ENCODE measurements at regions not wholly inside any gene's neighbourhood (a gene's known extent, or its start where the extent isn't known, plus 50 kb on each side); places are given as distances from the start of the nearest gene placed in this dataset.

DNA sequence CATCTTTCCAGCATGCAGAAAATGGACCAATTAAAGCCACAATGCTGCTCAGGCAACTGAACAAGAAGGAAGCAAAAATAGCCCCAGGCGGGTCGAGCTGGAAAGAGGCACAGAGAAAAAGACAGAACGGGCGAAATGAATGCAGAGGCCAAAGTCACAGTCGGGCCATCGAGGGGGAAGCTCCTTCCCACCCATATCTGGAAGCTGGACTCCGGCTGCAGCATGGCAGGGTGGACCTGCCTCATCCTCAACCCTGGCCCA, 58.6 kb upstream of the PRDM11 start:
- Histone ChIP-seq H3K9ac (ENCODE audit: low read length) (no peak overlapping the region), H3K36me3 (replicated peaks in 1 of 2; ENCODE audit: control extremely low read depth in 1 of 2, control insufficient read depth in 1 of 2, extremely low read depth in 1 of 2, insufficient read depth in 2 of 2, low read length in 1 of 2) (no peaks in the 10 kb centered on the region), H3K27ac (ENCODE audit: low read length in 2 of 2) (no peak overlapping the region), H3K79me2 (ENCODE audit: control insufficient read depth, insufficient read depth, low read length) (no peaks in the 10 kb centered on the region), H3K4me1 (ENCODE audit: control insufficient read depth in 2 of 2, insufficient read depth in 2 of 2, low read length in 2 of 2) (peaks cover 39 to 49% of the 10 kb centered on the region in 2 donors), H3K27me3 (replicated peaks in 1 of 4; ENCODE audit: control extremely low read depth in 1 of 4, control insufficient read depth in 3 of 4, insufficient read depth in 4 of 4, low read length in 3 of 4) (no peaks in the 10 kb centered on the region), H3K4me2 (replicated peaks; ENCODE audit: low read depth, low read length, poor library complexity, severe bottlenecking) (no peak overlapping the region), H2AFZ (ENCODE audit: insufficient read depth, low read depth, low read length, poor library complexity, severe bottlenecking) (no peak overlapping the region), H4K20me1 (ENCODE audit: control insufficient read depth, insufficient read depth, low read length, poor library complexity, severe bottlenecking) (no peaks in the 10 kb centered on the region), H3K4me3 (ENCODE audit: control extremely low read depth in 1 of 5, extremely low read depth in 1 of 5, insufficient read depth in 1 of 5, low read depth in 2 of 5, low read length in 4 of 5) (no peak overlapping the region), H3K9me3 (ENCODE audit: control extremely low read depth in 1 of 3, control insufficient read depth in 2 of 3, insufficient read depth in 1 of 3, low read length in 2 of 3) (no peaks in the 10 kb centered on the region)
- intact Hi-C loops (cut with micrococcal nuclease) = no loop called here
- ATAC-seq (ENCODE audit: low read depth) = no peak
- Mint-ChIP-seq H3K9me3 (ENCODE audit: insufficient read depth) (no peaks in the 10 kb centered on the region), H3K4me3 (no peak overlapping the region), H3K27ac (no peak overlapping the region), H3K27me3 (no peaks in the 10 kb centered on the region), H3K4me1 (peaks cover 40% of the 10 kb centered on the region)
- no peak for DNase-seq
- TF ChIP-seq, protein P1, sequence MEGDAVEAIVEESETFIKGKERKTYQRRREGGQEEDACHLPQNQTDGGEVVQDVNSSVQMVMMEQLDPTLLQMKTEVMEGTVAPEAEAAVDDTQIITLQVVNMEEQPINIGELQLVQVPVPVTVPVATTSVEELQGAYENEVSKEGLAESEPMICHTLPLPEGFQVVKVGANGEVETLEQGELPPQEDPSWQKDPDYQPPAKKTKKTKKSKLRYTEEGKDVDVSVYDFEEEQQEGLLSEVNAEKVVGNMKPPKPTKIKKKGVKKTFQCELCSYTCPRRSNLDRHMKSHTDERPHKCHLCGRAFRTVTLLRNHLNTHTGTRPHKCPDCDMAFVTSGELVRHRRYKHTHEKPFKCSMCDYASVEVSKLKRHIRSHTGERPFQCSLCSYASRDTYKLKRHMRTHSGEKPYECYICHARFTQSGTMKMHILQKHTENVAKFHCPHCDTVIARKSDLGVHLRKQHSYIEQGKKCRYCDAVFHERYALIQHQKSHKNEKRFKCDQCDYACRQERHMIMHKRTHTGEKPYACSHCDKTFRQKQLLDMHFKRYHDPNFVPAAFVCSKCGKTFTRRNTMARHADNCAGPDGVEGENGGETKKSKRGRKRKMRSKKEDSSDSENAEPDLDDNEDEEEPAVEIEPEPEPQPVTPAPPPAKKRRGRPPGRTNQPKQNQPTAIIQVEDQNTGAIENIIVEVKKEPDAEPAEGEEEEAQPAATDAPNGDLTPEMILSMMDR (IDR thresholded peaks at IDR 0.05) = no peak
- TF ChIP-seq EZH2 (IDR thresholded peaks at IDR 0.05; ENCODE audit: borderline replicate concordance, insufficient read depth, low read depth, low read length, poor library complexity, severe bottlenecking) = no peak
- ChIA-PET POLR2A (no interaction called here), CTCF (interaction anchor here (0.9 to 30.6 kb wide), 3 partner anchors 18 to 155 kb away, joined by 5 to 1701 read pairs (median 7); no protein-coding TSS in a partner anchor)
- WGBS (ENCODE audit: insufficient coverage) = 90% methylated on average over 5 of the region's 7 CpGs

DNA sequence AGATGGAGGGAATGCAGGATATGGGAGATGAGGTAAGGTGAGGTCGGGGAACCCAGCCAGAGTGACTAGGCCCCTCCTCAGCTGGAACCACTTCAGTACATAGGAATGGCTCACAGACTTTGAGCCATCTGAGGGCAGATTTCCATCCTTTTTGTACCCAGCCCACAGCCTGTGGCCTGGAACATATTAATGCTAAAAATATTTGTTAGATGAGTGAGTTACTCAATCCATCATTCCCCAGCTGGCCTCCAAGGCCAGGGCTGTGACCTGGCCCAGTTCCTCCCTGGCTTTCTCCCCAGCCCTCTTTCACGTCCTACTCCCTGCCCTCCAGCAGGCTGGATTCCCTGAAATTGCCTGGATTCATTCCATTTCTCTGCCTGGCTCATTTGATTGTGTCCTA, 57.2 kb upstream of the PRDM11 start:
- Histone ChIP-seq H3K36me3 (replicated peaks in 1 of 2; ENCODE audit: control extremely low read depth in 1 of 2, control insufficient read depth in 1 of 2, extremely low read depth in 1 of 2, insufficient read depth in 2 of 2, low read length in 1 of 2) (no peaks in the 10 kb centered on the region), H3K9ac (ENCODE audit: low read length) (no peak overlapping the region), H3K4me1 (ENCODE audit: control insufficient read depth in 2 of 2, insufficient read depth in 2 of 2, low read length in 2 of 2) (peaks cover 36 to 49% of the 10 kb centered on the region in 2 donors)

More for the DNA sequence above, 57.2 kb upstream of the PRDM11 start:
- Mint-ChIP-seq H3K27me3 (no peaks in the 10 kb centered on the region), H3K4me1 (peaks cover 39% of the 10 kb centered on the region), H3K9me3 (ENCODE audit: insufficient read depth) (no peaks in the 10 kb centered on the region), H3K27ac (no peak overlapping the region), H3K4me3 (no peak overlapping the region)
- TF ChIP-seq, protein P1 (IDR thresholded peaks at IDR 0.05) = no peak
- no peak for TF ChIP-seq EZH2 (IDR thresholded peaks at IDR 0.05; ENCODE audit: borderline replicate concordance, insufficient read depth, low read depth, low read length, poor library complexity, severe bottlenecking)
- H4K20me1 ChIP-seq (ENCODE audit: control insufficient read depth, insufficient read depth, low read length, poor library complexity, severe bottlenecking) = no peaks in the 10 kb centered on the region
- ATAC-seq (ENCODE audit: low read depth) (no peak), DNase-seq (no peak)
- no peak overlapping the region for H2AFZ ChIP-seq (ENCODE audit: insufficient read depth, low read depth, low read length, poor library complexity, severe bottlenecking)
- ChIA-PET POLR2A (interaction anchor here (0.6 to 1.0 kb wide), 2 partner anchors 16 to 31 kb away, joined by 3 to 6 read pairs; no protein-coding TSS in a partner anchor), CTCF (interaction anchor here (30.6 kb wide), 1 partner anchor 156 kb away, joined by 1701 read pairs; no protein-coding TSS in a partner anchor)
- intact Hi-C loops (cut with micrococcal nuclease) = no loop called here
- H3K9me3 ChIP-seq (ENCODE audit: control extremely low read depth in 1 of 3, control insufficient read depth in 2 of 3, insufficient read depth in 1 of 3, low read length in 2 of 3) = no peaks in the 10 kb centered on the region
- 100% methylated on average over 1 of the region's 2 CpGs for WGBS (ENCODE audit: insufficient coverage)
- no peak overlapping the region for H3K27ac ChIP-seq (ENCODE audit: low read length in 2 of 2)
- H3K27me3 ChIP-seq (replicated peaks in 1 of 4; ENCODE audit: control extremely low read depth in 1 of 4, control insufficient read depth in 3 of 4, insufficient read depth in 4 of 4, low read length in 3 of 4) = no peaks in the 10 kb centered on the region
- H3K79me2 ChIP-seq (ENCODE audit: control insufficient read depth, insufficient read depth, low read length) = no peaks in the 10 kb centered on the region
- H3K4me2 ChIP-seq (replicated peaks; ENCODE audit: low read depth, low read length, poor library complexity, severe bottlenecking) = no peak overlapping the region
- H3K4me3 ChIP-seq (ENCODE audit: control extremely low read depth in 1 of 5, extremely low read depth in 1 of 5, insufficient read depth in 1 of 5, low read depth in 2 of 5, low read length in 4 of 5) = no peak overlapping the region
